ENCODE measurements at regions not wholly inside any gene's neighbourhood (a gene's known extent, or its start where the extent isn't known, plus 50 kb on each side); places are given as distances from the start of the nearest gene placed in this dataset.

DNA sequence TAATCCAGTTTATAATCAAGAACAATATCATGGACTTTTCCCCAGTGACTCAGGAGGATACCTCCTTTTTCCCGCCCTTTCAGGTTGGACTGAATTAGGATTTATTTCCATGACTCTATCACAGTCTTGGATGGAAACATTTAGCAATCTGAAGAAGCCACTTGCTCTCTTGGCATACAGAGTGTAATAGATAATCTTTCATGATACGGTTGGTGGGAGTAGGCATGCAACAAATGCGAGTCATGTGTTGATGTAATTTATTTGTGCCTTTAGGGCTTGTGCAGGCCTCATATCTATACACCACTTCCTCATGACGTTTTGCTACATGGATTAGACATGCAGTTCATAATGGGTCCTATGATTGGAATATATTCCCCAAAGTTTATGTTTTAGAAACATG lies 54.2 kb upstream of the MCTP2 start:
- no peaks in the 10 kb centered on the region for H3K27me3 ChIP-seq
- no peak overlapping the region for H2AFZ ChIP-seq
- DNase-seq (ENCODE audit: low spot score), result no peak

GRCh38 chr15:94175420-94175819 lies 55.9 kb upstream of the MCTP2 start:
- Histone ChIP-seq H4K20me1 (ENCODE audit: insufficient read depth, poor library complexity, severe bottlenecking) (no peaks in the 10 kb centered on the region), H2AFZ (no peak overlapping the region), H3K27ac (no peak overlapping the region), H3K9me3 (ENCODE audit: low read depth) (no peaks in the 10 kb centered on the region), H3K27me3 (no peaks in the 10 kb centered on the region), H3K79me2 (no peaks in the 10 kb centered on the region), H3K4me2 (no peak overlapping the region), H3K9me2 (replicated peaks; ENCODE audit: insufficient read depth) (no peaks in the 10 kb centered on the region), H3K4me1 (ENCODE audit: insufficient read depth) (no peaks in the 10 kb centered on the region), H3K36me3 (replicated peaks; ENCODE audit: insufficient read depth, low read depth) (no peaks in the 10 kb centered on the region), H3K4me3 (no peak overlapping the region)
- no peak for TF ChIP-seq EZH2phosphoT487 (IDR thresholded peaks at IDR 0.05; ENCODE audit: low read depth, severe bottlenecking, unreplicated experiment)
- TF ChIP-seq, protein P1, sequence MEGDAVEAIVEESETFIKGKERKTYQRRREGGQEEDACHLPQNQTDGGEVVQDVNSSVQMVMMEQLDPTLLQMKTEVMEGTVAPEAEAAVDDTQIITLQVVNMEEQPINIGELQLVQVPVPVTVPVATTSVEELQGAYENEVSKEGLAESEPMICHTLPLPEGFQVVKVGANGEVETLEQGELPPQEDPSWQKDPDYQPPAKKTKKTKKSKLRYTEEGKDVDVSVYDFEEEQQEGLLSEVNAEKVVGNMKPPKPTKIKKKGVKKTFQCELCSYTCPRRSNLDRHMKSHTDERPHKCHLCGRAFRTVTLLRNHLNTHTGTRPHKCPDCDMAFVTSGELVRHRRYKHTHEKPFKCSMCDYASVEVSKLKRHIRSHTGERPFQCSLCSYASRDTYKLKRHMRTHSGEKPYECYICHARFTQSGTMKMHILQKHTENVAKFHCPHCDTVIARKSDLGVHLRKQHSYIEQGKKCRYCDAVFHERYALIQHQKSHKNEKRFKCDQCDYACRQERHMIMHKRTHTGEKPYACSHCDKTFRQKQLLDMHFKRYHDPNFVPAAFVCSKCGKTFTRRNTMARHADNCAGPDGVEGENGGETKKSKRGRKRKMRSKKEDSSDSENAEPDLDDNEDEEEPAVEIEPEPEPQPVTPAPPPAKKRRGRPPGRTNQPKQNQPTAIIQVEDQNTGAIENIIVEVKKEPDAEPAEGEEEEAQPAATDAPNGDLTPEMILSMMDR (IDR thresholded peaks at IDR 0.05; ENCODE audit: poor library complexity), result no peak
- TF ChIP-seq EZH2 (IDR thresholded peaks at IDR 0.05; ENCODE audit: borderline replicate concordance), result no peak
- WGBS (ENCODE audit: low lambda C conversion rate, missing lambda C conversion rate), result 60% methylated on average over 1 of the region's 1 CpG
- no peak for DNase-seq (ENCODE audit: low spot score)

More for the DNA sequence above, 54.2 kb upstream of the MCTP2 start:
- 72% methylated on average over 4 of the region's 4 CpGs for WGBS (ENCODE audit: low lambda C conversion rate, missing lambda C conversion rate)
- Histone ChIP-seq H3K4me2 (no peak overlapping the region), H4K20me1 (ENCODE audit: insufficient read depth, poor library complexity, severe bottlenecking) (no peaks in the 10 kb centered on the region), H3K27ac (no peak overlapping the region), H3K9me3 (ENCODE audit: low read depth) (no peaks in the 10 kb centered on the region), H3K4me3 (no peak overlapping the region), H3K79me2 (no peaks in the 10 kb centered on the region), H3K9me2 (replicated peaks; ENCODE audit: insufficient read depth) (no peaks in the 10 kb centered on the region), H3K36me3 (replicated peaks; ENCODE audit: insufficient read depth, low read depth) (no peaks in the 10 kb centered on the region), H3K4me1 (ENCODE audit: insufficient read depth) (no peaks in the 10 kb centered on the region)
- TF ChIP-seq EZH2 (IDR thresholded peaks at IDR 0.05; ENCODE audit: borderline replicate concordance) (no peak), EZH2phosphoT487 (IDR thresholded peaks at IDR 0.05; ENCODE audit: low read depth, severe bottlenecking, unreplicated experiment) (no peak)
- TF ChIP-seq, protein P1 (IDR thresholded peaks at IDR 0.05; ENCODE audit: poor library complexity), result no peak

DNA sequence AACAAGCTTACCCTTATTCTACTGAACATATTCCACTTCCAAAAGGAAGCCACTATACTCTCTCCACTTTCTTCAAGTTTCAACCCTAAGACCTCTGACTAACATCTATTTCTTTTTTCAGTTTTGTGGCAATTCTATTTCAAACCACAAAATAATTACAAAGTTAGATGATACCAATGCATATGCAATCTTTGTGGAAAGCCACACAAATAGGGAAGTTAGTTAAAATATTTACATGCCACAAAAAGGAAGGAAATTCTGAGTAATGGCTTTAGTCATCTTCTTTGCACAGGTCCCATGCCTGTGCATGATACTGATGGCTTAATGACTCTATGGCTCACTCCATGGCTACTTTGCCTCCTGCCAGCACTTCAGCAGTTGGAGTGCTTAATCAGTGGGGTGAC lies 57.0 kb upstream of the MCTP2 start:
- TF ChIP-seq EZH2phosphoT487 (IDR thresholded peaks at IDR 0.05; ENCODE audit: low read depth, severe bottlenecking, unreplicated experiment) (no peak), EZH2 (IDR thresholded peaks at IDR 0.05; ENCODE audit: borderline replicate concordance) (no peak)
- TF ChIP-seq, protein P1 (IDR thresholded peaks at IDR 0.05; ENCODE audit: poor library complexity), result no peak
- no peak for DNase-seq (ENCODE audit: low spot score)
- no peak overlapping the region for H2AFZ ChIP-seq
- no peaks in the 10 kb centered on the region for H4K20me1 ChIP-seq (ENCODE audit: insufficient read depth, poor library complexity, severe bottlenecking)
- H3K27ac ChIP-seq, result no peak overlapping the region
- H3K9me3 ChIP-seq (ENCODE audit: low read depth), result no peaks in the 10 kb centered on the region
- no peaks in the 10 kb centered on the region for H3K79me2 ChIP-seq
- no peaks in the 10 kb centered on the region for H3K27me3 ChIP-seq
- H3K4me1 ChIP-seq (ENCODE audit: insufficient read depth), result no peaks in the 10 kb centered on the region
- no peaks in the 10 kb centered on the region for H3K9me2 ChIP-seq (replicated peaks; ENCODE audit: insufficient read depth)
- no peaks in the 10 kb centered on the region for H3K36me3 ChIP-seq (replicated peaks; ENCODE audit: insufficient read depth, low read depth)
- H3K4me3 ChIP-seq, result no peak overlapping the region
- H3K4me2 ChIP-seq, result no peak overlapping the region

- Histone ChIP-seq H3K9me2 (replicated peaks; ENCODE audit: insufficient read depth) (no peaks in the 10 kb centered on the region), H3K4me2 (no peak overlapping the region), H3K4me3 (no peak overlapping the region), H4K20me1 (ENCODE audit: insufficient read depth, poor library complexity, severe bottlenecking) (no peaks in the 10 kb centered on the region), H2AFZ (no peak overlapping the region), H3K27ac (no peak overlapping the region), H3K36me3 (replicated peaks; ENCODE audit: insufficient read depth, low read depth) (no peaks in the 10 kb centered on the region), H3K27me3 (no peaks in the 10 kb centered on the region), H3K9me3 (ENCODE audit: low read depth) (no peaks in the 10 kb centered on the region), H3K4me1 (ENCODE audit: insufficient read depth) (no peaks in the 10 kb centered on the region), H3K79me2 (no peaks in the 10 kb centered on the region)
- DNase-seq (ENCODE audit: low spot score), result no peak
- WGBS (ENCODE audit: low lambda C conversion rate, missing lambda C conversion rate), result 93% methylated on average over 8 of the region's 8 CpGs
- TF ChIP-seq, protein P1 (IDR thresholded peaks at IDR 0.05; ENCODE audit: poor library complexity), result peak; percentile 13
- TF ChIP-seq EZH2 (IDR thresholded peaks at IDR 0.05; ENCODE audit: borderline replicate concordance), result no peak
- TF ChIP-seq EZH2phosphoT487 (IDR thresholded peaks at IDR 0.05; ENCODE audit: low read depth, severe bottlenecking, unreplicated experiment), result no peak
Measured at GRCh38 chr15:94168250-94168649, 63.1 kb upstream of the MCTP2 start.

Measured in hepatocyte (in vitro differentiated cells).